AG04450 (cell line): ENCODE measurements at regions not wholly inside any gene's neighbourhood (a gene's known extent, or its start where the extent isn't known, plus 50 kb on each side); places are given as distances from the start of the nearest gene placed in this dataset.
"Not testable (repeated sequence)": the region's sequence is repeated elsewhere in the genome, so short reads cannot be mapped to it uniquely, and the experiment has no call there.

Experiments
- CTCF ChIA-PET: fragments of 300-600, 350-600 bp; formaldehyde crosslinking; extraction: SDS; loops from one replicate; lab custom pipeline; 2022; ENCODE audit warnings: antibody characterized with exemption, inconsistent platforms; lab: Charles Lee
- POLR2A ChIA-PET: fragments of 350-600 bp; formaldehyde crosslinking; extraction: SDS; loops from one replicate; lab custom pipeline; 2021; ENCODE audit warnings: antibody characterized with exemption, inconsistent platforms; lab: Yijun Ruan, JAX
- DNase-seq: peaks from one replicate; pipeline ENCODE4 v3.0.0-alpha.2; 2011; ENCODE audit warnings: low read depth, low spot score
- H3K27ac ChIP-seq: one replicate; pipeline ENCODE4 v1.5.1; 2012; ENCODE audit warnings: low read depth, low read length, control low read depth
- H3K27me3 ChIP-seq: one replicate; pipeline ENCODE4 v1.6.0; 2012; ENCODE audit warnings: low read length; ENCODE audit not compliant: control insufficient read depth, insufficient read depth
- H3K4me3 ChIP-seq: 2 replicates; pipeline ENCODE4 v1.5.1; 2011; ENCODE audit warnings: mild to moderate bottlenecking, low read depth, low read length, control low read depth
- H3K9me3 ChIP-seq: 2 replicates; pipeline ENCODE4 v1.5.1; 2012; ENCODE audit warnings: low read length; ENCODE audit not compliant: control insufficient read depth, insufficient read depth
- CTCF ChIP-seq: IDR thresholded peaks from 2 replicates; pipeline ENCODE4 v1.5.1; 2011; ENCODE audit warnings: low read depth, low read length, control low read depth, inconsistent platforms

DNA sequence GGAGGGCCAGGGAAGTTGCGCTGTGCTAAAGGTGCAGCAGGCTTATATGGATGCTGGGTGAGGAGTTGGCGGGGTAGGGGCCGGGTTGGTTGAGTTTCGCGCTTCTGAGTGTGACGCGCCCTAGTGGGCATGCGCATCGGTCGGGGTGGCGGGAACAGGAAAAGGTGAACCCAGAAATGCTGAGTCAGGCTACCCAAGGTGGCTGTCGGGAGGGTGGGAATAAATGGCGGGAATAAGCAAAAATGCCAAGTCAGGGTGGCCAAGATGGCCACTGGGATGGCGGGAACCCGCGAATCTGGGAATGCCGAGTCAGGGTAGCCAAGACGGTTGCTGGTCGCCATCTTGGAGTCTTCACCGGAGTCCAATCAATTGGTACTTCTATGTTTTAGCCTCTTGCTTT, 580.0 kb downstream of the SUCLG1 start:
- Histone ChIP-seq H3K27me3 (no peaks in the 10 kb centered on the region), H3K27ac (no peak overlapping the region), H3K9me3 (peaks cover 29% of the 10 kb centered on the region), H3K4me3 (no peak overlapping the region)
- DNase-seq: no peak
- ChIA-PET CTCF (no interaction called here), POLR2A (no interaction called here)
- no peak for TF ChIP-seq CTCF

GRCh38 chr2:83877261-83877660, 581.8 kb downstream of the SUCLG1 start:
- H3K27me3 ChIP-seq, POLR2A ChIA-PET, DNase-seq, H3K27ac ChIP-seq, H3K4me3 ChIP-seq, CTCF ChIA-PET: not testable (repeated sequence)
- peaks cover 34% of the 10 kb centered on the region for H3K9me3 ChIP-seq

DNA sequence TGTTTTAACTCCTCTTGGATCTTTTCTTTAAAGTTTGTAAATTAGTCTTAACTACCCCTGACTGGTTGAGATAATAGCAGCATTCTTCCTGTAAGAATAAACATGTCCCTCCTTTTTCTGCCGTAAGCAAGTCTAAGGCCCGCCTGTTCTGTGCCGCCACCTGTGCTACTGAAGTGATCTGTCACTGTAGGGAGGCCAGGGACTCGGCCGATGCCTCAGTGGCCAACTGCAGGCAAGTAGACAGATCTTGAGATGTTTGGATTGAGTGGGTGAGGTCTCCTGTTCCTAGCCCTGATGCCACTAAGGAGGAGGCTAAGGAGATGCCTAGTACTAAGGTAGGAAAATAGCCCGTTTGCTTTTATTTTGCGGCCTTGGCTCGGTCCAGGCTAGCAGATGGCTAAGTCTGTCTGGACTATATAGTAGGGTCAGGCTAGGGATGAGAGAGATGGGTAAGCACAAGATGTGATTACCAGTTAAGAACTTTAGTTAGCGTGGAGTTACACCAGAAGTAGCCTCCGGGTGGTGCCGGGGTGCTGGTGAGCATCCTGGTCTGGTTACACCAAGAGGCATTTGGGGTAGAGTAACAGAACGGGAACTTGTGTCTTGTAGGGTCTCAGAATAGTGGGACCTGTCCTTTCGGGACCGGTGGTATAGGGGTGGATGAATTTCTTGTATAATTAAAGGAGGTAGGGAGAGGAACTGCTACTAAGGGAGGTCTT, 584.2 kb downstream of the SUCLG1 start:
- POLR2A ChIA-PET: no interaction called here
- Histone ChIP-seq H3K4me3 (no peak overlapping the region), H3K9me3 (peaks cover 34% of the 10 kb centered on the region), H3K27ac (no peak overlapping the region), H3K27me3 (no peaks in the 10 kb centered on the region)
- TF ChIP-seq CTCF: no peak
- no peak for DNase-seq
- CTCF ChIA-PET: no interaction called here

DNA sequence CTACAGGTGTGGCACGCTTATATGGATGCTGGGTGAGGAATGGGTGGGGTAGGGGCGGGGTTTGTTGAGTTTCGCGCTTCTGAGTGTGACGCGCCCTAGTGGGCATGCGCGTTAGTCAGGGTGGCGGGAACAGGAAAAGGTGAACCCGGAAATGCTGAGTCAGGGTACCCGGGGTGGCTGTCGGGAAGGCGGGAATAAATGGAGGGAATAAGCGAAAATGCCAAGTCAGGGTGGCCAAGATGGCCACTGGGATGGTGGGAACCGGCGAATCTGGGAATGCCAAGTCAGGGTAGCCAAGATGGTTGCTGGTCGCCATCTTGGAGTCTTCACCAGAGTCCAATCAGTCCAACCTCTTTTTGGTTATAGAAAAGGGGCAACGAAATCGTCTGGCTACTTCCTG, 585.0 kb downstream of the SUCLG1 start:
- Histone ChIP-seq H3K27me3 (no peaks in the 10 kb centered on the region), H3K9me3 (peaks cover 32% of the 10 kb centered on the region), H3K4me3 (no peak overlapping the region), H3K27ac (no peak overlapping the region)
- POLR2A ChIA-PET: no interaction called here
- no peak for DNase-seq
- CTCF ChIA-PET: no interaction called here
- no peak for TF ChIP-seq CTCF

DNA sequence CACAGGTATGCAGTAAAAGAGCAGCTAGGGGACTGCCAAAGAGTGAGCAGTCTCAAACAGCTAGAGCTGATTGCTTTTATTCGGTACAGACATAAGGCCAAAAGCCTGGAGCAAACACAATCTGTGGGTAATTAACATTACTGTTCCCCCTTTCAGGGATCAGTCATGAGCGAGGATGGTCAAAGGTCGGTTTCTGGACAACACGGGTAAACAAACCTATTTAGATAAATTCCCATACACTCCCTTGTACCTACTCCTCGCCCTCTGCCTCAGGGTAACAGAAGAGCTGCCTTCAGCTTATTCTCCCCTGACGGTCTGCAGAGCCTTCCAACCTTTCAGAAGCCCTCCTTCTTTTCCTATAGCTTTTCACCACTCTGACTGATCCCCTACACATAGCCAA, 586.0 kb downstream of the SUCLG1 start:
- TF ChIP-seq CTCF: no peak
- POLR2A ChIA-PET: no interaction called here
- Histone ChIP-seq H3K27ac (no peak overlapping the region), H3K27me3 (no peaks in the 10 kb centered on the region), H3K4me3 (no peak overlapping the region), H3K9me3 (peaks cover 22% of the 10 kb centered on the region)
- DNase-seq: no peak
- CTCF ChIA-PET: no interaction called here
